ENCODE measurements at regions not wholly inside any gene's neighbourhood (a gene's known extent, or its start where the extent isn't known, plus 50 kb on each side); places are given as distances from the start of the nearest gene placed in this dataset.

- no peak for DNase-seq (ENCODE audit: low spot score)
- no peak for TF ChIP-seq CTCF (IDR thresholded peaks at IDR 0.05; ENCODE audit: borderline replicate concordance, control extremely low read depth, extremely low read depth, insufficient read depth, missing control alignments)
- in situ Hi-C loops (cut with MboI; ENCODE audit: low sequenced_read_pairs, unreplicated experiment), result no loop called here
Measured at GRCh38 chr7:23959821-23960220, 249.8 kb downstream of the STK31 start.

GRCh38 chr7:23960361-23960760, 250.3 kb downstream of the STK31 start:
- in situ Hi-C loops (cut with MboI; ENCODE audit: low sequenced_read_pairs, unreplicated experiment), result no loop called here
- DNase-seq (ENCODE audit: low spot score), result no peak

GRCh38 chr7:23963461-23964165, 253.6 kb downstream of the STK31 start:
- no peak for TF ChIP-seq CTCF (IDR thresholded peaks at IDR 0.05; ENCODE audit: borderline replicate concordance, control extremely low read depth, extremely low read depth, insufficient read depth, missing control alignments)
- in situ Hi-C loops (cut with MboI; ENCODE audit: low sequenced_read_pairs, unreplicated experiment), result no loop called here
- no peak for DNase-seq (ENCODE audit: low spot score)

More at GRCh38 chr7:23960361-23960760, 250.3 kb downstream of the STK31 start:
- TF ChIP-seq CTCF (IDR thresholded peaks at IDR 0.05; ENCODE audit: borderline replicate concordance, control extremely low read depth, extremely low read depth, insufficient read depth, missing control alignments), result no peak

GRCh38 chr7:23964715-23965114, 254.7 kb downstream of the STK31 start:
- in situ Hi-C loops (cut with MboI; ENCODE audit: low sequenced_read_pairs, unreplicated experiment), result no loop called here
- no peak for DNase-seq (ENCODE audit: low spot score)
- no peak for TF ChIP-seq CTCF (IDR thresholded peaks at IDR 0.05; ENCODE audit: borderline replicate concordance, control extremely low read depth, extremely low read depth, insufficient read depth, missing control alignments)

GRCh38 chr7:23965296-23965695, 255.3 kb downstream of the STK31 start:
- TF ChIP-seq CTCF (IDR thresholded peaks at IDR 0.05; ENCODE audit: borderline replicate concordance, control extremely low read depth, extremely low read depth, insufficient read depth, missing control alignments), result no peak
- no peak for DNase-seq (ENCODE audit: low spot score)
- in situ Hi-C loops (cut with MboI; ENCODE audit: low sequenced_read_pairs, unreplicated experiment), result no loop called here

GRCh38 chr7:23966941-23967340, 256.9 kb downstream of the STK31 start:
- in situ Hi-C loops (cut with MboI; ENCODE audit: low sequenced_read_pairs, unreplicated experiment), result no loop called here
- no peak for DNase-seq (ENCODE audit: low spot score)
- TF ChIP-seq CTCF (IDR thresholded peaks at IDR 0.05; ENCODE audit: borderline replicate concordance, control extremely low read depth, extremely low read depth, insufficient read depth, missing control alignments), result no peak
